ENCODE measurements at regions not wholly inside any gene's neighbourhood (a gene's known extent, or its start where the extent isn't known, plus 50 kb on each side); places are given as distances from the start of the nearest gene placed in this dataset.

GRCh38 chr18:29285471-29285870, 1108.5 kb upstream of the CDH2 start:
- Mint-ChIP-seq H3K36me3 (ENCODE audit: low read depth) (no peaks in the 10 kb centered on the region), H3K9me3 (peaks cover 37% of the 10 kb centered on the region), H3K27ac (no peak overlapping the region)

DNA sequence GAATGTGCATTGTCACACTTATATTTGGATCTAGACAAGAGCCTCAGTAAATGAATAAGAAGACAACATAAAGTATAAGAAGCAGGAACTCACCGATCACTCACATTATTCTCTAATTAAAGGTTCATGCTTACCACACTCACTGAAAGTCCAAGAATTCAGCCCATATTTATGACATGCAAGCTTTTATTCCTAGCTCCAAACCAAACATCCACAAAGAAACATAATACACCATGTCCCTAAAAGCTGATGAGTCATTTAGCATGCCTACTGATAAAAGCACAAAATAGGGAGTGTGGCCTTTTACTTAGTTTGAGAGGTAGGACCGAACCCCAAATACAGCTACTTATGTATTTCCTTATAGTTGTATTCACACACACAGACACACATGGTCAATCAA, 1094.6 kb upstream of the CDH2 start:
- no peaks in the 10 kb centered on the region for H3K36me3 Mint-ChIP-seq (ENCODE audit: low read depth)
- H3K4me1 Mint-ChIP-seq (ENCODE audit: low read depth) = no peaks in the 10 kb centered on the region
- no peaks in the 10 kb centered on the region for H3K27me3 Mint-ChIP-seq
- peaks cover 10% of the 10 kb centered on the region for H3K9me3 Mint-ChIP-seq
- no peak overlapping the region for H3K4me3 Mint-ChIP-seq
- no peak overlapping the region for H3K27ac Mint-ChIP-seq

More at GRCh38 chr18:29285471-29285870, 1108.5 kb upstream of the CDH2 start:
- no peak overlapping the region for H3K4me3 Mint-ChIP-seq
- no peaks in the 10 kb centered on the region for H3K27me3 Mint-ChIP-seq
- H3K4me1 Mint-ChIP-seq (ENCODE audit: low read depth) = no peaks in the 10 kb centered on the region

GRCh38 chr18:29259838-29260237, 1082.9 kb upstream of the CDH2 start:
- Mint-ChIP-seq H3K36me3 (ENCODE audit: low read depth) (no peaks in the 10 kb centered on the region), H3K27ac (no peak overlapping the region), H3K9me3 (peaks cover 16% of the 10 kb centered on the region), H3K4me3 (no peak overlapping the region), H3K27me3 (no peaks in the 10 kb centered on the region), H3K4me1 (ENCODE audit: low read depth) (no peaks in the 10 kb centered on the region)

GRCh38 chr18:29254123-29254522, 1077.2 kb upstream of the CDH2 start:
- Mint-ChIP-seq H3K27ac (no peak overlapping the region), H3K27me3 (no peaks in the 10 kb centered on the region), H3K36me3 (ENCODE audit: low read depth) (no peaks in the 10 kb centered on the region), H3K4me1 (ENCODE audit: low read depth) (no peaks in the 10 kb centered on the region), H3K9me3 (peaks cover 6% of the 10 kb centered on the region), H3K4me3 (no peak overlapping the region)

GRCh38 chr18:29251681-29252080, 1074.8 kb upstream of the CDH2 start:
- Mint-ChIP-seq H3K36me3 (ENCODE audit: low read depth) (no peaks in the 10 kb centered on the region), H3K4me3 (no peak overlapping the region), H3K27me3 (no peaks in the 10 kb centered on the region), H3K9me3 (peaks cover 12% of the 10 kb centered on the region), H3K4me1 (ENCODE audit: low read depth) (no peaks in the 10 kb centered on the region), H3K27ac (no peak overlapping the region)

- no peak overlapping the region for H3K27ac Mint-ChIP-seq
- H3K4me1 Mint-ChIP-seq (ENCODE audit: low read depth) = no peaks in the 10 kb centered on the region
- H3K36me3 Mint-ChIP-seq (ENCODE audit: low read depth) = no peaks in the 10 kb centered on the region
- H3K27me3 Mint-ChIP-seq = no peaks in the 10 kb centered on the region
- H3K9me3 Mint-ChIP-seq = peaks cover 16% of the 10 kb centered on the region
- H3K4me3 Mint-ChIP-seq = no peak overlapping the region
Observed at GRCh38 chr18:29250843-29251242, 1073.9 kb upstream of the CDH2 start.

DNA sequence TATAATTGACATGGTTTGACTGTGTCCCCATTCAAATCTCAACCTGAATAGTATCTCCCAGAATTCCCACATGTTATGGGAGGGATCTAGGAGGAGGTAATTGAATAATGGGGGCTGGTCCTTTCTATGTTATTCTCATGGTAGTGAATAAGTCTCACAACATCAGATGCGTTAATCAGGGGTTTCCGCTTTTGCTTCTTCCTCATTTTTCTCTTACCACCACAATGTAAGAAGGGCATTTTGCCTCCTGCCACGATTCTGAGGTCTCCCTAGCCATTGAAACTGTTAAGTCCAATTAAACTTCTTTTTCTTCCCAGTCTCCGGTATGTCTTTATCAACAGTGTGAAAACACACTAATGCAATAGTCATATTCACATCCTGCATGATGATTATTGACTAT, 1073.3 kb upstream of the CDH2 start:
- no peaks in the 10 kb centered on the region for H3K4me1 Mint-ChIP-seq (ENCODE audit: low read depth)
- H3K27ac Mint-ChIP-seq = no peak overlapping the region
- no peak overlapping the region for H3K4me3 Mint-ChIP-seq
- no peaks in the 10 kb centered on the region for H3K27me3 Mint-ChIP-seq
- H3K36me3 Mint-ChIP-seq (ENCODE audit: low read depth) = no peaks in the 10 kb centered on the region
- H3K9me3 Mint-ChIP-seq = peaks cover 19% of the 10 kb centered on the region

GRCh38 chr18:29248805-29249204, 1071.9 kb upstream of the CDH2 start:
- Mint-ChIP-seq H3K27ac (no peak overlapping the region), H3K36me3 (ENCODE audit: low read depth) (no peaks in the 10 kb centered on the region), H3K4me1 (ENCODE audit: low read depth) (no peaks in the 10 kb centered on the region), H3K4me3 (no peak overlapping the region), H3K27me3 (no peaks in the 10 kb centered on the region), H3K9me3 (peaks cover 20% of the 10 kb centered on the region)

GRCh38 chr18:29241199-29241598, 1064.3 kb upstream of the CDH2 start:
- Mint-ChIP-seq H3K27me3 (no peaks in the 10 kb centered on the region), H3K36me3 (ENCODE audit: low read depth) (no peaks in the 10 kb centered on the region), H3K27ac (no peak overlapping the region), H3K4me3 (no peak overlapping the region), H3K4me1 (ENCODE audit: low read depth) (no peaks in the 10 kb centered on the region), H3K9me3 (peaks cover 24% of the 10 kb centered on the region)

DNA sequence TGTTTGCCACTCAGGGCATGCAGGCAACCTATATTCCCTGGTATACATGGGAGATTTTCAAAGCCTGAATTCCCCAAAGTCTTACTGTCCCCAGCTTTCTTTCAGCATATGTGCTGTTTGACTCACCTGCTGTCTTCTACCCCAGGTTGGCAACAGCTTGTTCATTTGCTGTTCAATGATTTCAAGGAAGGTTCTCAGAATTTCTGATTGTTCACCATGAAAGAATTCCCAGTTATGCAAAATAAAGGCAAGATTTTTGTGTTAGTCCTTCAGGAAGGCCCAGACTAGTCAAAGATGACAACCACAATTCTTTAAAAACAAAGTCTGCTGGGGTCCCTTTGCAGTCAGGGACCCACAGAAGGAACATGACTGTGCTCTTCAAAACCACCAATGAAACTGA, 1057.8 kb upstream of the CDH2 start:
- H3K27ac Mint-ChIP-seq = no peak overlapping the region
- no peaks in the 10 kb centered on the region for H3K36me3 Mint-ChIP-seq (ENCODE audit: low read depth)
- H3K27me3 Mint-ChIP-seq = no peaks in the 10 kb centered on the region
- H3K9me3 Mint-ChIP-seq = peaks cover 20% of the 10 kb centered on the region
- no peak overlapping the region for H3K4me3 Mint-ChIP-seq
- no peaks in the 10 kb centered on the region for H3K4me1 Mint-ChIP-seq (ENCODE audit: low read depth)

- H3K27me3 Mint-ChIP-seq = no peaks in the 10 kb centered on the region
- H3K4me1 Mint-ChIP-seq (ENCODE audit: low read depth) = no peaks in the 10 kb centered on the region
- no peak overlapping the region for H3K27ac Mint-ChIP-seq
- H3K4me3 Mint-ChIP-seq = no peak overlapping the region
- H3K9me3 Mint-ChIP-seq = peaks cover 9% of the 10 kb centered on the region
- H3K36me3 Mint-ChIP-seq (ENCODE audit: low read depth) = no peaks in the 10 kb centered on the region
Observed at GRCh38 chr18:29226213-29226612, 1049.3 kb upstream of the CDH2 start.

GRCh38 chr18:29225351-29225750, 1048.4 kb upstream of the CDH2 start:
- H3K4me3 Mint-ChIP-seq = no peak overlapping the region
- no peak overlapping the region for H3K27ac Mint-ChIP-seq
- no peaks in the 10 kb centered on the region for H3K4me1 Mint-ChIP-seq (ENCODE audit: low read depth)
- H3K36me3 Mint-ChIP-seq (ENCODE audit: low read depth) = no peaks in the 10 kb centered on the region
- no peaks in the 10 kb centered on the region for H3K27me3 Mint-ChIP-seq
- peaks cover 9% of the 10 kb centered on the region for H3K9me3 Mint-ChIP-seq

GRCh38 chr18:29218091-29218490, 1041.2 kb upstream of the CDH2 start:
- Mint-ChIP-seq H3K4me3 (no peak overlapping the region), H3K9me3 (peaks cover 12% of the 10 kb centered on the region), H3K36me3 (ENCODE audit: low read depth) (no peaks in the 10 kb centered on the region), H3K4me1 (ENCODE audit: low read depth) (no peaks in the 10 kb centered on the region), H3K27ac (no peak overlapping the region), H3K27me3 (no peaks in the 10 kb centered on the region)

DNA sequence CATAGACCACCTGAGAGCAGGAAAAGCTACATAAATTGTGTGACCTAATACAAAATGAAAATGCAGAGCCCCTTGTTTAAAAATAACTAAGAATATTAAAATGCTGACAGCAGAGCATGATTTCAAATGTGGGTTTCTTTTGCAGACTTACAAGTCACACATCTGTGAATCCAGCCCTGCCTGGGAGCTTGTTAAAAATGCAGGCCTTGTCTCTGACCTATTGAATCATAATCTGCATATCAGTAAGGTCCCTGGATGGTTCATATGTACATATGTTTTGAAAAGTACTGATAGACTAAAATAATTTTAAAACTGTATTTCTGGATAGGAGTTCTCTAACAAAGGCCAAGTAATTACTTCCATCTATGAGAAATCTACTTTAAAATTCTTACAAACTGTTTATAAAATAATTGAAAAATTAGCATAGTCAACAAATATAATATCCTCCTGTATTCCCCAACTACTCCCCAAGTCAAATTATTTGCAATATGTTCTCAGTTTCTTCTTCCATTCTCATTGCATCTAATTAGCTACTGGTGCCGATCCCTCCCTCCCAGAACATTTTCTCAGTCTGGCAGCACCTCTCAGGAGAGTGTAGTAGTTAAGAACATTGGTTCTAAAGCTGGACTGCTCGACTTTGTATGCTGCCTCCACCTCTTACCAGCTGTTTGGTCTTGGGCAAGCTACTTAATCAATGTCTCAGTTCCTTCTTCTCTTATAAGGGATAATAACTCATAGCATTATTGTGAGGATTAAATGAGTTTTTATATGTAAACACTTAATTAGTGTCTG, 1040.4 kb upstream of the CDH2 start:
- H3K9me3 Mint-ChIP-seq = peaks cover 9% of the 10 kb centered on the region
- no peak overlapping the region for H3K4me3 Mint-ChIP-seq
- no peaks in the 10 kb centered on the region for H3K27me3 Mint-ChIP-seq
- H3K36me3 Mint-ChIP-seq (ENCODE audit: low read depth) = no peaks in the 10 kb centered on the region
- no peaks in the 10 kb centered on the region for H3K4me1 Mint-ChIP-seq (ENCODE audit: low read depth)
- H3K27ac Mint-ChIP-seq = no peak overlapping the region

DNA sequence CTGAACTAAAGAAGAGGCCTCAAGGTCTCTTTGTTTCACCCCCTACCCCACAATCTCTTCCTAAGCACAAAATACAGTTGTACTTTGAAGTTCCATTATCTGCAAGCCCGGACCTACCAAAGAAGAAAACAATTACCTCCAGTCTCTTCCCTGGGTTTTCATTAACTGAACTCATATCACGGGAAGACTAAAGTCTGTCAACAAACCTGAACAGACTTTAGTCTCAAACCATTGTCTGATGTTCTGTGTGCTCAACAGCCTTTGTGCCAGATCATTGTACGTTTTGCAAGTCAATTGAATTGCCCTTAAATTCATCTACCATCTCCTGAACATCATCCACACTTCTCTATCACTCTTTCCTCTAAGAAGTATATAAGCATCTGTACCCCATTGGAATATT, 1021.9 kb upstream of the CDH2 start:
- Mint-ChIP-seq H3K36me3 (ENCODE audit: low read depth) (no peaks in the 10 kb centered on the region), H3K4me3 (no peak overlapping the region), H3K4me1 (ENCODE audit: low read depth) (no peaks in the 10 kb centered on the region), H3K27ac (no peak overlapping the region), H3K9me3 (peaks cover 12% of the 10 kb centered on the region), H3K27me3 (no peaks in the 10 kb centered on the region)

GRCh38 chr18:29196307-29196706, 1019.4 kb upstream of the CDH2 start:
- H3K4me3 Mint-ChIP-seq = no peak overlapping the region

More at GRCh38 chr18:29196307-29196706, 1019.4 kb upstream of the CDH2 start:
- no peaks in the 10 kb centered on the region for H3K27me3 Mint-ChIP-seq
- no peak overlapping the region for H3K27ac Mint-ChIP-seq
- H3K36me3 Mint-ChIP-seq (ENCODE audit: low read depth) = no peaks in the 10 kb centered on the region
- no peaks in the 10 kb centered on the region for H3K4me1 Mint-ChIP-seq (ENCODE audit: low read depth)
- peaks cover 22% of the 10 kb centered on the region for H3K9me3 Mint-ChIP-seq
